Neutrophil (primary cell): ENCODE measurements at regions not wholly inside any gene's neighbourhood (a gene's known extent, or its start where the extent isn't known, plus 50 kb on each side); places are given as distances from the start of the nearest gene placed in this dataset.
"Not testable (repeated sequence)": the region's sequence is repeated elsewhere in the genome, so short reads cannot be mapped to it uniquely, and the experiment has no call there.

Experiments used
- H3K27ac ChIP-seq: fragments of 200-600 bp; sonication (generic); 2 replicates; pipeline ENCODE4 v1.5.1; 2016; ENCODE audit warnings: mild to moderate bottlenecking, moderate library complexity
- H3K27me3 ChIP-seq: fragments of 200-600 bp; sonication (generic); 2 replicates; pipeline ENCODE4 v1.6.0; 2016; ENCODE audit warnings: mild to moderate bottlenecking
- H3K36me3 ChIP-seq: fragments of 200-600 bp; sonication (generic); 2 replicates; pipeline ENCODE4 v1.5.1; 2017
- H3K4me1 ChIP-seq, 2 experiments: fragments of 200-600 bp in 1 of 2; sonication (generic) in 1 of 2; 1 replicate in 1 of 2; 2 replicates in 1 of 2; pipeline versions ENCODE4 v1.5.1 to v1.6.1; 2013 to 2016; ENCODE audit warnings: low read depth in 1 of 2, low read length in 1 of 2, mild to moderate bottlenecking in 1 of 2, moderate library complexity in 1 of 2; ENCODE audit not compliant: control insufficient read depth in 1 of 2, insufficient read depth in 1 of 2
- H3K4me3 ChIP-seq, 2 experiments: fragments of 200-600 bp in 1 of 2; sonication (generic) in 1 of 2; 1 replicate in 1 of 2; 2 replicates in 1 of 2; pipeline ENCODE4 v1.5.1; 2013 to 2016; ENCODE audit warnings: low read depth in 1 of 2, low read length in 1 of 2, mild to moderate bottlenecking in 1 of 2, moderate library complexity in 1 of 2
- H3K9me3 ChIP-seq: fragments of 200-600 bp; sonication (generic); 2 replicates; pipeline ENCODE4 v1.5.1; 2016
- TF ChIP-seq, protein P1 (sequence below): fragments of 200-600 bp; sonication (generic); IDR thresholded peaks from 2 replicates; pipeline ENCODE4 v1.5.1; 2016; ENCODE audit warnings: antibody characterized with exemption

DNA sequence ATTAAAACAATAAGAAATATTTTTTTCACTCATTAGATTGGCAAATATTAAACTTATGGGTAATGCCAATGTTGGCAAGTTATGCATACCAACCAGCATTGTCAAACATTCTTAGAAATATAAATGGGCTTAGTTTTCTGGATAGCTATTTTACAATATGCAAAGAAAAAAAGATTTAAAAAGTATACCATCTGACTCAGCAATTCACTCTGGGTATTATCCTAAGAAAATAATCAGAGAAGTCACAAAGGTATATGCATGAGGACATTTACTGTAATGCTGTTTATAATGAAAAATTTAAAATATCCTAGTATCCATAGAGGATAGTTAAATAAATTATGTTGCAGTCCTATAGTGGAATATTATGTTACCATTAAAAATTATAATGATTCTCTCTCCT, 57.4 kb upstream of the PTPDC1 start:
- peaks cover 6% of the 10 kb centered on the region for H3K9me3 ChIP-seq
- no peaks in the 10 kb centered on the region for H3K36me3 ChIP-seq
- TF ChIP-seq, protein P1, sequence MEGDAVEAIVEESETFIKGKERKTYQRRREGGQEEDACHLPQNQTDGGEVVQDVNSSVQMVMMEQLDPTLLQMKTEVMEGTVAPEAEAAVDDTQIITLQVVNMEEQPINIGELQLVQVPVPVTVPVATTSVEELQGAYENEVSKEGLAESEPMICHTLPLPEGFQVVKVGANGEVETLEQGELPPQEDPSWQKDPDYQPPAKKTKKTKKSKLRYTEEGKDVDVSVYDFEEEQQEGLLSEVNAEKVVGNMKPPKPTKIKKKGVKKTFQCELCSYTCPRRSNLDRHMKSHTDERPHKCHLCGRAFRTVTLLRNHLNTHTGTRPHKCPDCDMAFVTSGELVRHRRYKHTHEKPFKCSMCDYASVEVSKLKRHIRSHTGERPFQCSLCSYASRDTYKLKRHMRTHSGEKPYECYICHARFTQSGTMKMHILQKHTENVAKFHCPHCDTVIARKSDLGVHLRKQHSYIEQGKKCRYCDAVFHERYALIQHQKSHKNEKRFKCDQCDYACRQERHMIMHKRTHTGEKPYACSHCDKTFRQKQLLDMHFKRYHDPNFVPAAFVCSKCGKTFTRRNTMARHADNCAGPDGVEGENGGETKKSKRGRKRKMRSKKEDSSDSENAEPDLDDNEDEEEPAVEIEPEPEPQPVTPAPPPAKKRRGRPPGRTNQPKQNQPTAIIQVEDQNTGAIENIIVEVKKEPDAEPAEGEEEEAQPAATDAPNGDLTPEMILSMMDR = no peak
- peaks cover 18% of the 10 kb centered on the region for H3K27me3 ChIP-seq
- H3K27ac ChIP-seq = no peak overlapping the region
- H3K4me3 ChIP-seq = no peak overlapping the region
- peaks cover 10 to 14% of the 10 kb centered on the region in 2 experiments for H3K4me1 ChIP-seq

DNA sequence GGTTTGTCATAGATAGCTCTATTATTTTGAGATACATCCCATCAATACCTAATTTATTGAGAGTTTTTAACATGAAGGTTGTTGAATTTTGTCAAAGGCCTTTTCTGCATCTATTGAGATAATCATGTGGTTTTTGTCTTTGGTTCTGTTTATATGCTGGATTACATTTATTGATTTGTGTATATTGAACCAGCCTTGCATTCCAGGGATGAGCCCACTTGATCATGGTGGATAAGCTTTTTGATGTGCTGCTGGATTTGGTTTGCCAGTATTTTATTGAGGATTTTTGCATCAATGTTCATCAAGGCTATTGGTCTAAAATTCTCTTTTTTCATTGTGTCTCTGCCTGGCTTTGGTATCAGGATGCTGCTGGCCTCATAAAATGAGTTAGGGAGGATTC, 61.8 kb upstream of the PTPDC1 start:
- not testable (repeated sequence) for H3K9me3 ChIP-seq, H3K27ac ChIP-seq, H3K4me3 ChIP-seq, H3K27me3 ChIP-seq, H3K36me3 ChIP-seq, H3K4me1 ChIP-seq

DNA sequence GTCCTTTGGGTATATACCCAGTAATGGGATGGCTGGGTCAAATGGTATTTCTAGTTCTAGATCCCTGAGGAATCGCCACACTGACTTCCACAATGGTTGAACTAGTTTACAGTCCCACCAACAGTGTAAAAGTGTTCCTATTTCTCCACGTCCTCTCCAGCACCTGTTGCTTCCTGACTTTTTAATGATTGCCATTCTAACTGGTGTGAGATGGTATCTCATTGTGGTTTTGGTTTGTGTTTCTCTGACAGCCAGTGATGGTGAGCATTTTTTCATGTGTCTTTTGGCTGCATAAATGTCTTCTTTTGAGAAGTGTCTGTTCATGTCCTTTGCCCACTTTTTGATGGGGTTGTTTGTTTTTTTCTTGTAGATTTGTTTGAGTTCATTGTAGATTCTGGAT, 63.4 kb upstream of the PTPDC1 start:
- not testable (repeated sequence) for H3K9me3 ChIP-seq, H3K4me3 ChIP-seq, H3K27ac ChIP-seq, H3K27me3 ChIP-seq, H3K36me3 ChIP-seq, H3K4me1 ChIP-seq

DNA sequence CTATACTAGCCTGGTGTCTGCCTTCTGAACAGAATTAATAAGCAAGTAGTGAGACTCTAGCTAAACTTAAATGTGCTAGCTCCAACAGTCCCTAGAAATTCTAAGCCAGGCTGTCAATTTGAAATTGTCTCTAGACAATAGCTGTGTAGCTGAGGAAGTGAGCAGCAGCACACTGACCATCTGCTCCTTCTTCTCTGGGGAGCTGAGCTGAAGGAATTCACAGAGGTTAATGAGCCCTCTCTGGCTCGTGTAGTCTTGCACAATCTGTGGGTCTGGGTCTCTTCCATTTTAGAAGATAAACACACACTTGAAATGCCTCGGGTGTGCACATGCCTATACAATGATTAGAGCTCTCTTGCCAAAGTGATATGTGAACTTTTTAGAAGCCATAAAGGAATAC, 63.5 kb upstream of the BARX1 start:
- no peaks in the 10 kb centered on the region for H3K36me3 ChIP-seq
- no peaks in the 10 kb centered on the region for H3K9me3 ChIP-seq
- no peak overlapping the region for H3K27ac ChIP-seq
- H3K4me1 ChIP-seq = no peaks in the 10 kb centered on the region
- peaks cover 6% of the 10 kb centered on the region for H3K27me3 ChIP-seq
- H3K4me3 ChIP-seq = no peak overlapping the region
- TF ChIP-seq, protein P1 = no peak

DNA sequence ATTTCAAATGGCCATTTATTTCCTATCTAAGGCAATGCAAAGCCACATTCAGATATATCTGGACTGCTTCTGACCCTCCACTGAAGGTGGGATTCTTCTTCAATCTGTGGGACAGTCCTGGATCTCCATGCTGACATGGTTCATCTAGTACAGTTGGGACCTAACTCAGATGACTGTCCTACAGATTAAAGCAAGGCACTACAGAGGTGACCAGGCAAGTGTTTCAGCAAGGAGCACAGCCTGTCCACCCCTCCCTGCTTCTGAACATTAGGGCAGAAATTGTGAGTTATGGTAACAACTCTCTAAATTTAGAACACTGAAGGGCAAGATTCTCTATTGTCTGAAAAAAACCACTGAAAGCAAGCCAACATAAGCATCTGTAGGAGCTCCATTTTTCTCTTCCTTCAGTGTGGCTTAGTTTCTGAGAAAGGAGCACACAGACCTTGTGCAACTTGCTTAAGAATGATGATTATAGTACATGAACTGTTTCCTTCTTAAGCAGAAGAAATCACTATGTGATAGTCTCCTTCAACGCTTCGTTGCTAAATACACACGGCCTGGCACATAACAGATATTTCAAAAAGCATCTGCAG, 62.9 kb upstream of the BARX1 start:
- Histone ChIP-seq H3K4me3 (no peak overlapping the region), H3K4me1 (no peaks in the 10 kb centered on the region), H3K27ac (no peak overlapping the region), H3K36me3 (no peaks in the 10 kb centered on the region), H3K27me3 (peaks cover 6% of the 10 kb centered on the region), H3K9me3 (no peaks in the 10 kb centered on the region)
- TF ChIP-seq, protein P1 = no peak

DNA sequence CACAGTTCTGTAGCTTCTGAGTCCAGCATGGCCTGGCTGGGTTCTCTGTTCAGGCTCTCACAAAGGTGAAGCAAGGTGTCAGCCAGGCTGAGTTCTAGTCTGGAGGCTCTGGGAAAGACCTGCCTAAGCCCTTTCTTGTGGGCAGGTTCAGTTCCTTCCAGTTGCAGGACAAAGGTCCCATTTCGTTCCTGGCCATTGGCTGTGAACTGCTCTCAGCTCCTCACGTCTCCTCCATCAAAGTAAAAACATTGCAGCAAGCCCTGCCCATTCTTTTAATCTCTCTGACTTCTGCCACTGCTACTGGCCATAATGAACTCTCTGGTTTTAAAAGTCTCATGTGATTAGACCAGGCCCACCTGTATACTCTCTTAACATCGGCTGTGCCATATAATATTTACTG, 61.6 kb upstream of the BARX1 start:
- TF ChIP-seq, protein P1 = no peak

DNA sequence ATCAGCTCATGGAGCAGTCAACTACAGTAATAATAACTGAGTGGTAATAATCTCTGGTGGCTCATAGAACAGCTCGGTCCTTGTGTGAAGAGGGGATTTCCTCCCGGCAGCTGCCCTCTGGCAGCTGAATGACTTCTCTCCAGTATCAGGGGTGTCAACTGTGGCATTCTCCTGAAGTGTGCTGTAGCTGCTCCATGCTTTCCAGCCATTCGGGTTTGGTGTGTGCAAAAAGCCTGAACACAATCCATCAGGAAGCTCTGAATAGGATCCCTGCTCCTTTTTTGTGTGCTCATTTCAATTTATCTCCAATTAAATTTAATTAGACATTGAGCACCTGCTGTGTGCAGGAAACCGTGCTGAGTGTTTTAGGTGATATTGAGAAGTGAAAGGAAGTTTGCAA, 59.8 kb upstream of the BARX1 start:
- Histone ChIP-seq H3K27me3 (peaks cover 6% of the 10 kb centered on the region), H3K4me1 (no peaks in the 10 kb centered on the region), H3K27ac (no peak overlapping the region), H3K36me3 (no peaks in the 10 kb centered on the region), H3K9me3 (no peaks in the 10 kb centered on the region), H3K4me3 (no peak overlapping the region)
- TF ChIP-seq, protein P1 = no peak

More for the DNA sequence above, 61.6 kb upstream of the BARX1 start:
- Histone ChIP-seq H3K9me3 (no peaks in the 10 kb centered on the region), H3K27me3 (peaks cover 6% of the 10 kb centered on the region), H3K4me3 (no peak overlapping the region), H3K27ac (no peak overlapping the region), H3K4me1 (no peaks in the 10 kb centered on the region), H3K36me3 (no peaks in the 10 kb centered on the region)
